ENCODE measurements at regions not wholly inside any gene's neighbourhood (a gene's known extent, or its start where the extent isn't known, plus 50 kb on each side); places are given as distances from the start of the nearest gene placed in this dataset.

DNA sequence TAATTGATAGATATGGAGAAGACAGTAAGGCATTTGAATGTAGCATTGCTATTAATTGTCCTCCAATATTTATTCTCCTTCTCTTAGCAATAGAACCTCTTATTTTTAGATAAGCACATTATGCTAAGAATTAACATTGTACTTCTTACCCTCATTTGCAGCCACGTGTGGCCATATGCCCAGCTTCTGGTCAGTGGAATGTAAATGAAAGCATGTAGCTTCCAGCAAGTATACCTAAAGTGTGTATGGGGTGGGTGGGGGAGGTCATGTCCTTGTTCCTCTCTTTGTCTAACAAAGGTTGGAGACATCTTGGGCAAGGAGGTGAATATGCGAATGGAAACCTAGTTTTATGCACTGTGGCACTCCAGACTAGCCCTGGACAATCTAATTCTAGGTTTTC lies 133.6 kb upstream of the HMCN1 start:
- TF ChIP-seq, protein P1, sequence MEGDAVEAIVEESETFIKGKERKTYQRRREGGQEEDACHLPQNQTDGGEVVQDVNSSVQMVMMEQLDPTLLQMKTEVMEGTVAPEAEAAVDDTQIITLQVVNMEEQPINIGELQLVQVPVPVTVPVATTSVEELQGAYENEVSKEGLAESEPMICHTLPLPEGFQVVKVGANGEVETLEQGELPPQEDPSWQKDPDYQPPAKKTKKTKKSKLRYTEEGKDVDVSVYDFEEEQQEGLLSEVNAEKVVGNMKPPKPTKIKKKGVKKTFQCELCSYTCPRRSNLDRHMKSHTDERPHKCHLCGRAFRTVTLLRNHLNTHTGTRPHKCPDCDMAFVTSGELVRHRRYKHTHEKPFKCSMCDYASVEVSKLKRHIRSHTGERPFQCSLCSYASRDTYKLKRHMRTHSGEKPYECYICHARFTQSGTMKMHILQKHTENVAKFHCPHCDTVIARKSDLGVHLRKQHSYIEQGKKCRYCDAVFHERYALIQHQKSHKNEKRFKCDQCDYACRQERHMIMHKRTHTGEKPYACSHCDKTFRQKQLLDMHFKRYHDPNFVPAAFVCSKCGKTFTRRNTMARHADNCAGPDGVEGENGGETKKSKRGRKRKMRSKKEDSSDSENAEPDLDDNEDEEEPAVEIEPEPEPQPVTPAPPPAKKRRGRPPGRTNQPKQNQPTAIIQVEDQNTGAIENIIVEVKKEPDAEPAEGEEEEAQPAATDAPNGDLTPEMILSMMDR (IDR thresholded peaks at IDR 0.05; ENCODE audit: insufficient read depth, low read length, poor library complexity, severe bottlenecking): no peak
- TF ChIP-seq EZH2phosphoT487 (conservative IDR thresholded peaks at IDR 0.05; ENCODE audit: low read length): no peak

Data from SU-DHL-6 (cell line).